SU-DHL-6 (cell line): ENCODE measurements at regions not wholly inside any gene's neighbourhood (a gene's known extent, or its start where the extent isn't known, plus 50 kb on each side); places are given as distances from the start of the nearest gene placed in this dataset.
A peak's percentile ranks its signal among the peaks of the same experiment; 100 is the strongest.

Experiments used
- H2AFZ ChIP-seq: fragments of 200-600 bp; sonication (generic); 2 replicates; pipeline ENCODE4 v1.6.1; 2014; ENCODE audit warnings: low read depth, mild to moderate bottlenecking, moderate library complexity, mixed read lengths, antibody characterized with exemption, low read length; ENCODE audit not compliant: severe bottlenecking
- H3F3A ChIP-seq: fragments of 200-600 bp; shearing (Covaris generic); 2 replicates; pipeline ENCODE4 v1.6.0; 2016; ENCODE audit warnings: antibody characterized with exemption, mild to moderate bottlenecking; ENCODE audit not compliant: insufficient read depth
- H3K27ac ChIP-seq: fragments of 200-600 bp; sonication (generic); 2 replicates; pipeline ENCODE4 v1.5.1; 2016; ENCODE audit warnings: low read depth, mild to moderate bottlenecking, low read length, moderate library complexity, mixed read lengths
- H3K27me3 ChIP-seq: fragments of 200-600 bp; sonication (generic), shearing (Covaris generic); 2 replicates; pipeline ENCODE4 v1.6.0; 2014; ENCODE audit warnings: mild to moderate bottlenecking, low read length
- H3K36me3 ChIP-seq: fragments of 200-600 bp; sonication (generic); 2 replicates; pipeline ENCODE4 v1.6.1; 2014; ENCODE audit warnings: mild to moderate bottlenecking, low read length, mixed read lengths
- H3K4me2 ChIP-seq: fragments of 300-600, 200-600 bp; shearing (Covaris generic), sonication (generic); 2 replicates; pipeline ENCODE4 v1.6.0; 2014; ENCODE audit warnings: low read length, low read depth, mild to moderate bottlenecking; ENCODE audit not compliant: poor library complexity, severe bottlenecking
- H3K4me3 ChIP-seq: fragments of 200-600 bp; sonication (generic); 2 replicates; pipeline ENCODE4 v1.5.1; 2014; ENCODE audit warnings: antibody characterized with exemption, low read length, mild to moderate bottlenecking, mixed read lengths; ENCODE audit not compliant: insufficient read depth, poor library complexity, severe bottlenecking
- H3K79me2 ChIP-seq: fragments of 200-600 bp; sonication (generic); 2 replicates; pipeline ENCODE4 v1.6.1; 2014; ENCODE audit warnings: mild to moderate bottlenecking, low read length, moderate library complexity; ENCODE audit not compliant: insufficient read depth
- H3K9ac ChIP-seq: fragments of 200-600 bp; sonication (generic); 2 replicates; pipeline ENCODE4 v1.7.0; 2014; ENCODE audit warnings: mild to moderate bottlenecking, low read length
- H3K9me2 ChIP-seq: fragments of 200-600 bp; sonication (generic); replicated peaks from 2 replicates; pipeline ENCODE4 v1.6.1; 2014; ENCODE audit warnings: low read length; ENCODE audit not compliant: insufficient read depth
- H3K9me3 ChIP-seq: fragments of 200-600 bp; sonication (generic); 2 replicates; pipeline ENCODE4 v1.6.1; 2014; ENCODE audit warnings: low read length, mixed read lengths; ENCODE audit not compliant: insufficient read depth
- H4K20me1 ChIP-seq: fragments of 200-600 bp; sonication (generic); 2 replicates; pipeline ENCODE4 v1.6.1; 2014; ENCODE audit warnings: low read depth, mild to moderate bottlenecking, antibody characterized with exemption, low read length, moderate library complexity, mixed read lengths
- EZH2phosphoT487 ChIP-seq: fragments of 200-600 bp; sonication (generic), shearing (Covaris generic); conservative IDR thresholded peaks from 2 replicates; pipeline ENCODE4 v1.6.1; 2018; ENCODE audit warnings: mild to moderate bottlenecking, antibody characterized with exemption, low read length, moderate library complexity, mixed read lengths
- TF ChIP-seq, protein P1 (sequence below): fragments of 200-600 bp; sonication (generic); IDR thresholded peaks from one replicate; pipeline ENCODE4 v1.5.1; 2017; ENCODE audit warnings: antibody characterized with exemption, mild to moderate bottlenecking, low read length, moderate library complexity; ENCODE audit not compliant: insufficient read depth, poor library complexity, severe bottlenecking

DNA sequence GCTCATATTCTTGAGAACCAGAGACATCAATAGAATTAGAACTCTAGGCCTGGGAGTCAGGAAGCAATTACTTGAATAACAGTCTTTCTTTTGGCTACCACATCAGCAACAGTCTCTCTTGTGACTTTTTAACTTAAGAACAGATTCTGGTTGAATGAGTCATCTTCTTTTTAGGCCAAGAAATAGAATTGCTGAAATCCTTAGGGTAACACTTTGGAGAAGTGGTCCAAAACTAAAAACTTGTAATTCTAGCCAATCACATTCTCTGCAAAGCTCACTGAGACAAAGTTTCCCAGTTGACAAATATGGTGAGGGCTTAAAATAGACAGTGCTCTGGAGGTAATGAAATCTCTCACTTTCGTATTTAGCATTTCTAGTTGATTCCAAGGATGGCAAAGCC lies 238.0 kb downstream of the SHOX2 start:
- no peaks in the 10 kb centered on the region for H3F3A ChIP-seq
- H3K9ac ChIP-seq: no peak overlapping the region
- H3K4me2 ChIP-seq: no peak overlapping the region
- H3K36me3 ChIP-seq: no peaks in the 10 kb centered on the region
- TF ChIP-seq, protein P1, sequence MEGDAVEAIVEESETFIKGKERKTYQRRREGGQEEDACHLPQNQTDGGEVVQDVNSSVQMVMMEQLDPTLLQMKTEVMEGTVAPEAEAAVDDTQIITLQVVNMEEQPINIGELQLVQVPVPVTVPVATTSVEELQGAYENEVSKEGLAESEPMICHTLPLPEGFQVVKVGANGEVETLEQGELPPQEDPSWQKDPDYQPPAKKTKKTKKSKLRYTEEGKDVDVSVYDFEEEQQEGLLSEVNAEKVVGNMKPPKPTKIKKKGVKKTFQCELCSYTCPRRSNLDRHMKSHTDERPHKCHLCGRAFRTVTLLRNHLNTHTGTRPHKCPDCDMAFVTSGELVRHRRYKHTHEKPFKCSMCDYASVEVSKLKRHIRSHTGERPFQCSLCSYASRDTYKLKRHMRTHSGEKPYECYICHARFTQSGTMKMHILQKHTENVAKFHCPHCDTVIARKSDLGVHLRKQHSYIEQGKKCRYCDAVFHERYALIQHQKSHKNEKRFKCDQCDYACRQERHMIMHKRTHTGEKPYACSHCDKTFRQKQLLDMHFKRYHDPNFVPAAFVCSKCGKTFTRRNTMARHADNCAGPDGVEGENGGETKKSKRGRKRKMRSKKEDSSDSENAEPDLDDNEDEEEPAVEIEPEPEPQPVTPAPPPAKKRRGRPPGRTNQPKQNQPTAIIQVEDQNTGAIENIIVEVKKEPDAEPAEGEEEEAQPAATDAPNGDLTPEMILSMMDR: no peak
- no peak for TF ChIP-seq EZH2phosphoT487
- H3K9me2 ChIP-seq: no peaks in the 10 kb centered on the region
- no peaks in the 10 kb centered on the region for H3K9me3 ChIP-seq
- no peak overlapping the region for H3K27ac ChIP-seq
- no peaks in the 10 kb centered on the region for H3K79me2 ChIP-seq
- no peak overlapping the region for H2AFZ ChIP-seq
- H3K4me3 ChIP-seq: no peak overlapping the region
- H3K27me3 ChIP-seq: no peaks in the 10 kb centered on the region
- no peaks in the 10 kb centered on the region for H4K20me1 ChIP-seq

DNA sequence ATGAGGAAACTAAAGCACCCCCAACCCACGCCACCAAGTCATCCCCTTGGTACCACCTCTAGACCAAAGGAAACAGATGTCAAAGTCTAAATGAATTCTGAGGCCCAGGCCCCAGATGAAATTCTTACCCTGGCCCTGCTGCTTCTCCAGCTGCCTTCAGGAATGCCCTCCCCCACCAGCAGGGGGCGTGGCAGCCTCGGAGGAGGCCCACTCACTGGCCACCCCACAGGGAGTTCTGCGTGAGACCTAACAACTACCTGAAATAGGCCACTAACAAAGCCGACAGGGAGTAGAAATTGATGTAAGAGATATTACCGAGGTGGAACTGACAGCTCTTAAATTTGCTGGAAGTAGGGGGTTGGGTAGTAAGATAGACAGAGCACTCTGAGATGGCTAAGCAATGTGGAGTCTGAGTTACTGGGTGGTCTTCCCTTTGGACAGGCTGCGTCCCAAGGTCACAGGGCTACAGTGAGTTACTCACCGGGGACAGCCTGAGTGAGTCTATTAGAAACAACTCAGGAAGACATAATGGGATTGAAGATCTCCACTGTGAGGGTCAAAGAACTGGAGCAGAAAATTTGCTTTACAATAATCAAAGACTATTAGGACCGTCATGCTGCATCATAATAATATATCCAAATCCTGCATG lies 240.7 kb downstream of the SHOX2 start:
- H4K20me1 ChIP-seq: no peaks in the 10 kb centered on the region
- TF ChIP-seq, protein P1: peak; percentile 91
- no peak for TF ChIP-seq EZH2phosphoT487
- H3K79me2 ChIP-seq: no peaks in the 10 kb centered on the region
- peak overlapping the region; percentile 50 for H2AFZ ChIP-seq
- no peaks in the 10 kb centered on the region for H3K27me3 ChIP-seq
- no peak overlapping the region for H3K4me3 ChIP-seq
- H3K9ac ChIP-seq: no peak overlapping the region
- H3F3A ChIP-seq: no peaks in the 10 kb centered on the region
- H3K4me2 ChIP-seq: no peak overlapping the region
- no peaks in the 10 kb centered on the region for H3K36me3 ChIP-seq
- no peaks in the 10 kb centered on the region for H3K9me3 ChIP-seq
- H3K27ac ChIP-seq: no peak overlapping the region
- H3K9me2 ChIP-seq: no peaks in the 10 kb centered on the region

DNA sequence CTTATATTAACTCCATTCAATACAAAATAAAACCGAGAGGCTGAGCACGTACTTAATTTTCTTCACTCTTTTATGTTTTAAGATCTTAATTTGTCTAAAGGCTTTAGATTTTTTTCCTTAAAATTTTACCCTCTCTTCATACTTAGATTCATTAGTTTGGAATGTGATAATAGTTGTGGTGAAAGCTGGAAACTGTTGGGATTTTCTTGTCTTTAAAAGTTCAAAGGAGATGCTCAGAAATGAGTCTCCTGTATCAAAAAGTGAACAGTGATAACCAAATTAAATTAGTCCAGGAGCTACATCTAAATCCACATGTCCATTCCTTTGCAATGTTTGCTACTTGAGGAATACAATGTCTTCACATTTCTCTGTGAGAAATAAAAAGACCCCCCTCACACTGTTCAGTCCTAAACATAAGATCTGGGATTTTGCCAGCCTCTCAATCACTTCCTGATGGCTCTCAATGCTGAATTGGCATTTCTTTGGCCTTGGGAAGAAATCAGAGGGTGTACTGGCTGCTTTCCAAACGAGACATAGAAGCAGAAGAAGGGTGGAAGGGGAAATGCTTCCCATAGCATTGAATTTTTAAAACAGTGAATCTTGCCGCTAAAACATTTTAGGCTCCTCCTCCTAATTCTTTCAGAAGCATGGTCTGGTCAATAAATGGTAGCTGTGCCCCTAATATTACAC lies 245.0 kb downstream of the SHOX2 start:
- Histone ChIP-seq H3K4me3 (no peak overlapping the region), H3K9ac (no peak overlapping the region), H4K20me1 (no peaks in the 10 kb centered on the region)

More for the DNA sequence above, 245.0 kb downstream of the SHOX2 start:
- Histone ChIP-seq H3F3A (no peaks in the 10 kb centered on the region), H3K27me3 (no peaks in the 10 kb centered on the region), H3K36me3 (no peaks in the 10 kb centered on the region), H3K27ac (no peak overlapping the region), H2AFZ (no peak overlapping the region), H3K79me2 (no peaks in the 10 kb centered on the region), H3K4me2 (no peak overlapping the region), H3K9me2 (no peaks in the 10 kb centered on the region), H3K9me3 (no peaks in the 10 kb centered on the region)
- TF ChIP-seq, protein P1: no peak
- TF ChIP-seq EZH2phosphoT487: no peak
